Omental fat pad (tissue), 3 donors: ENCODE measurements at regions not wholly inside any gene's neighbourhood (a gene's known extent, or its start where the extent isn't known, plus 50 kb on each side); places are given as distances from the start of the nearest gene placed in this dataset.

ENCODE experiments used
- ATAC-seq: fragments of 150-250 bp; one replicate; pipeline ENCODE4 v1.9.1; 2016; ENCODE audit warnings: mild to moderate bottlenecking, moderate library complexity; ENCODE audit not compliant: low FRiP score
- DNase-seq: peaks from one replicate; pipeline ENCODE4 v3.0.0-alpha.2; 2019; ENCODE audit warnings: low spot score
- CTCF ChIP-seq, 3 donors: fragments of 450-650 bp; IDR thresholded peaks; one replicate each; pipeline ENCODE4 v1.5.1; 2016 to 2017; ENCODE audit warnings: antibody characterized with exemption in 3 of 3, mild to moderate bottlenecking in 3 of 3, moderate library complexity in 2 of 3

- TF ChIP-seq CTCF (IDR thresholded peaks at IDR 0.05): no peak
- ATAC-seq (peak; percentile 57), DNase-seq (no peak)
Observed at GRCh38 chr10:128943111-128943510, 523.9 kb upstream of the MGMT start.

- ATAC-seq: no peak
- TF ChIP-seq CTCF (IDR thresholded peaks at IDR 0.05): no peak
- DNase-seq: no peak
Observed at GRCh38 chr10:128945398-128945797, 521.6 kb upstream of the MGMT start.

GRCh38 chr10:128950159-128950915, 516.7 kb upstream of the MGMT start:
- ATAC-seq: peak; percentile 24
- TF ChIP-seq CTCF (IDR thresholded peaks at IDR 0.05): no peak
- DNase-seq: no peak

GRCh38 chr10:128950916-128951275, 516.1 kb upstream of the MGMT start:
- ATAC-seq: no peak
- no peak for TF ChIP-seq CTCF (IDR thresholded peaks at IDR 0.05)
- DNase-seq: no peak

- no peak for DNase-seq
- no peak for TF ChIP-seq CTCF (IDR thresholded peaks at IDR 0.05)
- no peak for ATAC-seq
Observed at GRCh38 chr10:128952856-128953255, 514.2 kb upstream of the MGMT start.

GRCh38 chr10:128956149-128956548, 510.9 kb upstream of the MGMT start:
- ATAC-seq (no peak), DNase-seq (no peak)
- TF ChIP-seq CTCF (IDR thresholded peaks at IDR 0.05): no peak

- TF ChIP-seq CTCF (IDR thresholded peaks at IDR 0.05): no peak
- no peak for ATAC-seq
- no peak for DNase-seq
Observed at GRCh38 chr10:128957221-128957620, 509.8 kb upstream of the MGMT start.
